ENCODE measurements at regions not wholly inside any gene's neighbourhood (a gene's known extent, or its start where the extent isn't known, plus 50 kb on each side); places are given as distances from the start of the nearest gene placed in this dataset.

DNA sequence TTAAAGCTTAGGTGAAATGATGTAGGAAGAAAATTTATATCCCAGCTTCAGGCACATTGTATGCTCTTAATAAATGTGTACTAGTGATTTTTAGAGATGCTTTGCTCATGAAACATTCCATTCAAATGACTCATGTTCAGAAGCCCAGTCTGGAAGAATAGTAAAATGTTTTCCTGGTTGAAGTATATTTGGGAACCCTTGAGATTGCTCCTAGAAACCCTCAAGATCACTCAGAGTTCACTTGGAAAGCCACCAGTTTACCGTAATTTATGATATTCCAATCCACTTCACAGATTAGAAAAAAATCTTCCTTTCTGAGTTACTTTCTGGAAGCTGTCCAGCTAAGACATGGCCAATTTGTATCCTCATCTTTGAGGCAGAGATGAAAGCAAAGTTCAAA is 186.4 kb downstream of the SYT10 start:
- TF ChIP-seq, protein P1, sequence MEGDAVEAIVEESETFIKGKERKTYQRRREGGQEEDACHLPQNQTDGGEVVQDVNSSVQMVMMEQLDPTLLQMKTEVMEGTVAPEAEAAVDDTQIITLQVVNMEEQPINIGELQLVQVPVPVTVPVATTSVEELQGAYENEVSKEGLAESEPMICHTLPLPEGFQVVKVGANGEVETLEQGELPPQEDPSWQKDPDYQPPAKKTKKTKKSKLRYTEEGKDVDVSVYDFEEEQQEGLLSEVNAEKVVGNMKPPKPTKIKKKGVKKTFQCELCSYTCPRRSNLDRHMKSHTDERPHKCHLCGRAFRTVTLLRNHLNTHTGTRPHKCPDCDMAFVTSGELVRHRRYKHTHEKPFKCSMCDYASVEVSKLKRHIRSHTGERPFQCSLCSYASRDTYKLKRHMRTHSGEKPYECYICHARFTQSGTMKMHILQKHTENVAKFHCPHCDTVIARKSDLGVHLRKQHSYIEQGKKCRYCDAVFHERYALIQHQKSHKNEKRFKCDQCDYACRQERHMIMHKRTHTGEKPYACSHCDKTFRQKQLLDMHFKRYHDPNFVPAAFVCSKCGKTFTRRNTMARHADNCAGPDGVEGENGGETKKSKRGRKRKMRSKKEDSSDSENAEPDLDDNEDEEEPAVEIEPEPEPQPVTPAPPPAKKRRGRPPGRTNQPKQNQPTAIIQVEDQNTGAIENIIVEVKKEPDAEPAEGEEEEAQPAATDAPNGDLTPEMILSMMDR (IDR thresholded peaks at IDR 0.05): no peak
- TF ChIP-seq EZH2phosphoT487 (IDR thresholded peaks at IDR 0.05): no peak
- no peak for TF ChIP-seq EZH2 (IDR thresholded peaks at IDR 0.05)

Measured in neural progenitor cell (in vitro differentiated cells).